NCI-H2196 (cell line): ENCODE measurements at regions not wholly inside any gene's neighbourhood (a gene's known extent, or its start where the extent isn't known, plus 50 kb on each side); places are given as distances from the start of the nearest gene placed in this dataset.
"Not testable (repeated sequence)": the region's sequence is repeated elsewhere in the genome, so short reads cannot be mapped to it uniquely, and the experiment has no call there.

ENCODE experiments used
- DNase-seq: peaks from one replicate; lab custom pipeline; 2025; ENCODE audit not compliant: unreplicated experiment; lab: John Stamatoyannopoulos, UW

DNA sequence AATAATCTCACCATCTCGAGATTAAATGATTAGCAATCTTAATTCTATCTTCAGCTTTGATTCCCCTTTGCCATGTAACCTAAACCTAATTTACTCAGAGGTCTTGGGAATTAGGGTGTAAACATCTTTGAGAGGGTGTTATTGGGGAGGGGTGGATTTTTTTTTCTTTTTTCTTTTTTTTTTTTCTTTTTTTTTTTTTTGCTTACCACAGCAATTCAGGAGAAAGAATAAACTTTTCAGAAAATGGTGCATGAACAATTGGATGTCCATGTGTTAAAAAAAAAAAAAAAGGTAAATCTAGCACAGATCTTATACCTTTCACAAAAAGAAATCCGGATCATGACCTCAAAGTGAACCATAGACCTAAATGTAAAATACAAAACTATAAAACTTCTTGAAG lies 160.8 kb upstream of the FANCL start:
- no peak for DNase-seq

DNA sequence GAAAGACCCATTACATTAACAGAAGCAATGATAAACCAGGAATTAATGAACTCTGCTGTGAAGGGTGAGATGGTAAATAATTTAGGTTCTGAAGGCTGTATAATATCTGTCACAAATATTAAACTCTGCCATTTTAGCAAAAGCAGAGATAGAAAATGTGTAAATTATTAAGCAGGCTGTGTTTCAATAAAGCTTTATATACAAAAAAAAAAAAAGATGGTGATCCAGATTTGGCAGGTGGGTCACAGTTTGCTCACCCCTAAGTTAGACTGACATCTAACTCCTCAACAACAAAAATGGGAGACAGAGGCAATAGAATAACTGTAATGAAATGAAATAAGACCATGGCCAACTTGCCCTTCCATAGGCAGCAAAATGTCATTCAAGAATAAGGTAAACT lies 157.3 kb upstream of the FANCL start:
- DNase-seq, result no peak

DNA sequence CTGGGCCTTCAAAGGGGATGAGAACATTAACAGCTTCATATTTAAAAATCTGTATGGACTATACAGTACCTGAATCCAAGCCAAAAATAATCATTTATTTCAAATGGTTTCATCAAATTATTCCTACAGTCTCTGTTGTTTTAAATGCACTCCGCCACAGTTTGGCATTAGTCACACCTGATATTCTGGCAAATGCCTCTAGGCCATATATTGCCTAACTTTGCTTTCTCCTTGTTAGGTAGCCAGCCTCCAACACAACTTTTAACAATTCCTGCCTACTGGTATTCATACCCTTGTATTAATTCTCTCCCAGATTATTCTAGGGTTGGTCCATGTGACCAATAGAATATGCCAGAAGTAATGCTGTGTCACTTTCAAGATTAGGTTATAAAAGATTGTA lies 146.6 kb upstream of the FANCL start:
- DNase-seq, result no peak

DNA sequence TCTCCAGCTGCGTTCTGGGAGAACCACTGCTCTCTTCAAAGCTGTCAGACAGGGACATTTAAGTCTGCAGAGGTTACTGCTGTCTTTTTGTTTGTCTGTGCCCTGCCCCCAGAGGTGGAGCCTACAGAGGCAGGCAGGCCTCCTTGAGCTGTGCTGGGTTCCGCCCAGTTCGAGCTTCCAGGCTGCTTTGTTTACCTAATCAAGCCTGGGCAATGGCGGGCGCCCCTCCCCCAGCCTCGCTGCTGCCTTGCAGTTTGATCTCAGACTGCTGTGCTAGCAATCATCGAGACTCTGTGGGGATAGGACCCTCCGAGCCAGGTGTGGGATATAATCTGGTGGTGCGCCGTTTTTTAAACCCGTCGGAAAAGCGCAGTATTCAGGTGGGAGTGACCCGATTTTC lies 145.8 kb upstream of the FANCL start:
- DNase-seq, result not testable (repeated sequence)

GRCh38 chr2:58378152-58378551 lies 137.0 kb upstream of the FANCL start:
- DNase-seq, result no peak

GRCh38 chr2:58377181-58377580 lies 136.1 kb upstream of the FANCL start:
- no peak for DNase-seq

GRCh38 chr2:58376592-58376991 lies 135.5 kb upstream of the FANCL start:
- no peak for DNase-seq

DNA sequence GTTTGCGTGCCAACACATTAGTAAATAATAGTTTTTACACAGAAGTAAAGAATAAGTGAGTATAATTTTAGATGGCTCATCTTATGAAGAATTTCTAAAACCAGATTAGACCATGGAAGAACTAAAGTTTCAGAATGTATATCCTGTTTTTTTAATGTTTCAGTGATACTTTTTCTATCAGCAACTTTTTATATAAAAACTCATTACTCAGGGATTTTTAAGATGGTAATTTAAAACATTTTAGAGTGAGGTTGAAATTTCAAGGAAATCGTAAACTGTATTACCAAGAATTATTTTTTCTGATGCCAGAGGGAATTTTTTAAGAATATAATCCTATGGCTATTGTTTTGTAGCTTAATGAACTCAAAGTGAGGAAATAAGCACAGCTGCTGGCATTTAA lies 128.5 kb upstream of the FANCL start:
- no peak for DNase-seq

- DNase-seq, result no peak
Measured at GRCh38 chr2:58364098-58364497, 123.0 kb upstream of the FANCL start.

DNA sequence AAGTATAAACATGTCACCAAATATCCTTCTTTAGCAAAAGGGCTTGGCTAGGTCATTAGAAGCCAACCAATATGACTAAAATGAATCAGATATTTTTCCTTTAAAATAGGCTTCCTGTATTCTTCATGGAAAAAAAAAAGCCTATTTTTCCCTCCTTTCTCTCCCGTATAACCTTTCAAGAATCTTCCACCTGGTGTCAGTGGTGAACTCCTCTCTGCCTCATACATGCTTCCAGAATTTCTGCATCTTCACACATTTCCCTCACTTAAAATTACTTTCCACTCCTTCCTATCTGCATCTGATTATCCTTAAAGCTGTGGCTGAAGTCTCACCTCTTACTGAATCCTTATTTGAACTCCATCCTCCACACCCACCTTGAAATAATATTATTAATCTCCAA lies 116.9 kb upstream of the FANCL start:
- no peak for DNase-seq

DNA sequence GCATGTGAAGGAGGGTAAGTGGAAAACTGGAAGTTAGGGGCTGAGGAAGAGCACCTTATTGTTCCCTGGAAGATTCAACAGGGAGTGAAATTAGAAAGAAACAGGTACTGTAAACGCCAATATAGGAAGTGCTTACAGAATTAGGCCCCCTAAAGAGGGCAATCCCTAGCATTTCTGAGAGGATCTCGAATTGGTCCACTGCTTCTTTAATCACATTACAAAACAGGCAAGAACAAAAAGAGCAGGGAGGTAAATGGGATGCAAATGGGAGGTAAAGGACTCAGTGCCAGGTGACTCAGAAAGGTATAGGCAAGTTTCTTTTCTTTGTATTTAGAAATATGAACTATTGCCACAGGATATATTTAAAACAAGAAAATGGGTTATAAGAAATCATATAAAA lies 116.4 kb upstream of the FANCL start:
- no peak for DNase-seq

DNA sequence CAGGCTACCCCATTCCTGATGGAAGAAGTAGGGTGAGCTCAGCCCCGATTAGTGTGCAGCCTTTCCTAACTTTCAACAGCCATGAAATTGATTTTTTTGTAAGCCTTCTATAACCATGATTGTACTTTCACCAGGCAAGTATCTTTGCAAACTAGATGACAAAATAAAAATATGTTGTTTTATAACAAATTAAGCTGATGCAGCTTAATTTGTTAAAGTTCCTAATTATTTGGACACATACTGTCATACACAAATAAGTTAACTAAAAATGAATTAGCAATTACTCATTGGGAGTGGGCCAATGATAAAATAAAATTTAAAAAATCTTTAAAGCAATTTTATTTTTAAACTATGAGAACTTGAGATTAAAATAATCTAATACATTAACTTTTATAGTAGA lies 113.1 kb upstream of the FANCL start:
- no peak for DNase-seq

DNA sequence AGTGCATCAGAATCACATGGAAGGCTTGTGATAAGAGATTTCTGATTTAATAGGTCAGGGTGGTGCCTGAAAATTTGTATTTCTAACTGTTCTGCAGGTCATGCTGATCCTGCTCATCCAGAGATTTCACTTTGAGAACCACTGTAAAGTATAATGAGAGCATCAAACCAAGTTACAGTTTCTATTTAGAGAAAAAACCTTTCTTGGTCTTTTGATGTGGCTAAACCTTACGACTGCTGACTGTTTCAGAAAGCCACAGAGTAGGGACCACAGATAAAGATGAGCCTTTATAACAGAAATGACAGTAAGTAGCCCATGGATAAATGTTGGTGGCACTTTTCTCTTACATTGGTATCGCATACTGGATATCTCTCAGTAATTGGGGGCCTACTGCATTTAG lies 109.4 kb upstream of the FANCL start:
- no peak for DNase-seq

GRCh38 chr2:58347810-58348209 lies 106.7 kb upstream of the FANCL start:
- no peak for DNase-seq

GRCh38 chr2:58341047-58341446 lies 99.9 kb upstream of the FANCL start:
- no peak for DNase-seq

- DNase-seq, result no peak
Measured at GRCh38 chr2:58339548-58340243, 98.6 kb upstream of the FANCL start.

GRCh38 chr2:58336416-58336815 lies 95.3 kb upstream of the FANCL start:
- DNase-seq, result no peak

GRCh38 chr2:58334414-58334813 lies 93.3 kb upstream of the FANCL start:
- no peak for DNase-seq

DNA sequence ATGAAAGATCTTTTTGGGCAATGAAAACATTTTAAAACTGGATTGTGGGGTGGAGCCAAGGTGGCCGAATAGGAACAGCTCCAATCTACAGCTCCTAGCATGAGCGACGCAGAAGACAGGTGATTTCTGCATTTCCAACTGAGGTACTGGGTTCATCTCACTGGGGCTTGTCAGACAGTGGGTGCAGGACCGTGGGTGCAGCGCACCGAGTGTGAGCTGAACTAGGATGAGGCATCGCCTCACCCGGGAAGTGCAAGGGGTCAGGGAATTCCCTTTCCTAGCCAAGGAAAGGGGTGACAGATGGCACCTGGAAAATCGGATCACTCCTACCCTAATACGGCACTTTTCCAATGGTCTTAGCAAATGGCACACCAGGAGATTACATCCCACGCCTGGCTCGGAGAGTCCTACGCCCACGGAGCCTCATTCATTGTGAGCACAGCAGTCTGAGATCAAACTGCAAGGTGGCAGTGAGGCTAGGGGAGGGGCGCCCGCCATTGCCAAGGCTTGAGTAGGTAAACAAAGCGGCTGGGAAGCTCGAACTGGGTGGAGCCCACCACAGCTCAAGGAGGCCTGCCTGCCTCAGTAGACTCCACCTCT lies 84.3 kb upstream of the FANCL start:
- DNase-seq, result not testable (repeated sequence)

GRCh38 chr2:58319481-58319880 lies 78.4 kb upstream of the FANCL start:
- DNase-seq, result no peak

- DNase-seq, result not testable (repeated sequence)
Measured at GRCh38 chr2:58318949-58319348, 77.8 kb upstream of the FANCL start.

GRCh38 chr2:58313926-58314325 lies 72.8 kb upstream of the FANCL start:
- no peak for DNase-seq

DNA sequence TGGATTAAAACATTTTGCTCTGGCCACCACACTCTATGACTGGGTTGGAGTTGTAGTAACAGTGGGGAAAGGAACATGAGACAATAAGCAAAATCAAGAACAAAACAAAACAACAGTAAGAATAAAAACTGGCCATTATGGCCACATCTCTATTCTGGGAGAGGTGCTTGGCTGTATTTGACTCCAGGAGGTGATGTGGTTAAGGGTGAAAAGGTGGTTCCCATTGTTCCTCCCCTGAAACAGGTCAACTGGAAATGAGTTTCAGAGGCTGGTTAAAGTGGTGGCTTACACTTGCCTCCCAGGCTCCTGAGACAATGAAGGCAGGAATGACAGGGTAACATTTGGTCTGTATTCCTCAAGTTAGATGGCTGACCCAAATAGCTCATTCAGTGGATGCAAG lies 67.3 kb upstream of the FANCL start:
- no peak for DNase-seq
